HCT116 (cell line): ENCODE measurements at regions not wholly inside any gene's neighbourhood (a gene's known extent, or its start where the extent isn't known, plus 50 kb on each side); places are given as distances from the start of the nearest gene placed in this dataset.

Source experiments
- ATAC-seq: fragments of 200-7000 bp; cut with Tn5 transposase; 2 replicates; pipeline ENCODE4 v1.9.1; 2020; ENCODE audit warnings: mild to moderate bottlenecking, moderate library complexity
- BruUV-seq: library from RNA; stranded (reverse); fragments of 400-500 nt; replicated peaks from 2 replicates; lab custom pipeline; 2021; lab: Mats Ljungman, UMichigan
- CTCF ChIA-PET: fragments of 300-600 bp; sonication (Branson Sonifier 250); formaldehyde crosslinking; loops from one replicate; lab custom pipeline; 2021; ENCODE audit warnings: antibody characterized with exemption; lab: Charles Lee
- POLR2A ChIA-PET: fragments of 300-600, 350-600 bp; sonication (Branson Sonifier 250); formaldehyde crosslinking; loops from one replicate; lab custom pipeline; 2021; ENCODE audit warnings: antibody characterized with exemption; lab: Charles Lee
- RAD21 ChIA-PET, 2 experiments: fragments of 300-600 bp; sonication (Branson Sonifier 250); formaldehyde crosslinking; loops; one replicate each; lab custom pipeline; 2023; ENCODE audit warnings: low total read pairs in 2 of 2; ENCODE audit not compliant: uncharacterized antibody in 2 of 2, unreplicated experiment in 2 of 2, low non-redundant PET in 1 of 2; lab: Charles Lee
- DNase-seq: peaks from one replicate; pipeline ENCODE4 v3.0.0-alpha.2; 2010; ENCODE audit warnings: low read depth, low spot score
- H2AFZ ChIP-seq: fragments of 200-600 bp; shearing (Covaris generic), sonication (generic); 2 replicates; pipeline ENCODE4 v1.6.1; 2017; ENCODE audit warnings: low read depth, mixed run types, mixed read lengths, antibody characterized with exemption, low read length; ENCODE audit not compliant: poor library complexity, severe bottlenecking
- H3K27ac ChIP-seq: 2 replicates; pipeline ENCODE4 v1.5.1; 2012; ENCODE audit warnings: low read depth, low read length
- H3K27me3 ChIP-seq: fragments of 200-600 bp; sonication (generic); 2 replicates; pipeline ENCODE4 v1.6.1; 2016; ENCODE audit warnings: mixed run types, low read length, mixed read lengths; ENCODE audit not compliant: insufficient read depth
- H3K36me3 ChIP-seq, 2 experiments: fragments of 200-500 bp in 1 of 2; fragments of 200-600 bp in 1 of 2; sonication (Bioruptor generic) in 1 of 2; sonication (generic) in 1 of 2; 2 replicates each; pipeline versions ENCODE4 v1.5.1 to v1.6.1; 2014 to 2016; ENCODE audit warnings: low read length in 2 of 2, inconsistent platforms in 1 of 2, mixed read lengths in 1 of 2, mixed run types in 1 of 2; ENCODE audit not compliant: insufficient read depth in 2 of 2, control insufficient read depth in 1 of 2
- H3K4me1 ChIP-seq, 2 experiments: fragments of 200-600 bp in 1 of 2; sonication (generic) in 1 of 2; 2 replicates each; pipeline versions ENCODE4 v1.5.1 to v1.6.1; 2012 to 2017; ENCODE audit warnings: low read length in 2 of 2, inconsistent platforms in 1 of 2, mild to moderate bottlenecking in 1 of 2, mixed read lengths in 1 of 2, mixed run types in 1 of 2, moderate library complexity in 1 of 2; ENCODE audit not compliant: insufficient read depth in 2 of 2, control insufficient read depth in 1 of 2
- H3K4me2 ChIP-seq: fragments of 200-600 bp; sonication (generic); 2 replicates; pipeline ENCODE4 v1.6.1; 2017; ENCODE audit warnings: mixed run types, low read length, mixed read lengths
- H3K4me3 ChIP-seq, 2 experiments: fragments of 200-600 bp in 1 of 2; sonication (generic) in 1 of 2; replicated peaks in 1 of 2; 2 replicates each; pipeline ENCODE4 v1.5.1; 2011 to 2016; ENCODE audit warnings: low read length in 2 of 2, control low read depth in 1 of 2, low read depth in 1 of 2, mild to moderate bottlenecking in 1 of 2, mixed read lengths in 1 of 2, mixed run types in 1 of 2
- H3K79me2 ChIP-seq: fragments of 200-600 bp; sonication (generic); 2 replicates; pipeline ENCODE4 v1.6.1; 2017; ENCODE audit warnings: mild to moderate bottlenecking, mixed run types, low read length, moderate library complexity, mixed read lengths; ENCODE audit not compliant: insufficient read depth
- H3K9ac ChIP-seq: fragments of 200-600 bp; sonication (generic); 2 replicates; pipeline ENCODE4 v1.6.1; 2016; ENCODE audit warnings: low read length, mixed read lengths
- H3K9me2 ChIP-seq: fragments of 200-600 bp; sonication (generic), shearing (Covaris generic); 2 replicates; pipeline ENCODE4 v1.6.1; 2017; ENCODE audit warnings: mixed run types, mild to moderate bottlenecking, moderate library complexity; ENCODE audit not compliant: insufficient read depth
- H3K9me3 ChIP-seq, 2 experiments: fragments of 200-500 bp in 1 of 2; fragments of 200-600 bp in 1 of 2; sonication (Bioruptor generic) in 1 of 2; sonication (generic) in 1 of 2; 2 replicates each; pipeline ENCODE4 v1.6.1; 2014 to 2017; ENCODE audit warnings: low read length in 2 of 2, mixed read lengths in 2 of 2, inconsistent platforms in 1 of 2, low read depth in 1 of 2, mild to moderate bottlenecking in 1 of 2, mixed run types in 1 of 2, moderate library complexity in 1 of 2; ENCODE audit not compliant: control insufficient read depth in 1 of 2, insufficient read depth in 1 of 2
- H4K20me1 ChIP-seq: fragments of 200-600 bp; sonication (generic), shearing (Covaris generic); 2 replicates; pipeline ENCODE4 v1.6.1; 2017; ENCODE audit warnings: mixed run types, mild to moderate bottlenecking, moderate library complexity; ENCODE audit not compliant: insufficient read depth
- ATF3 ChIP-seq: IDR thresholded peaks from 2 replicates; pipeline ENCODE4 v1.6.1; 2012
- CTCF ChIP-seq, 3 experiments: fragments of 200-600 bp in 1 of 3; sonication (generic) in 1 of 3; IDR thresholded peaks in 2 of 3; conservative IDR thresholded peaks in 1 of 3; 2 replicates each; pipeline ENCODE4 v1.5.1; 2012 to 2017; ENCODE audit warnings: low read depth in 2 of 3, low read length in 2 of 3, antibody characterized with exemption in 1 of 3, borderline replicate concordance in 1 of 3, control low read depth in 1 of 3, mild to moderate bottlenecking in 1 of 3, mixed read lengths in 1 of 3, mixed run types in 1 of 3, moderate library complexity in 1 of 3; ENCODE audit not compliant: insufficient read depth in 1 of 3
- EGR1 ChIP-seq: IDR thresholded peaks from 2 replicates; pipeline ENCODE4 v1.6.1; 2012; ENCODE audit warnings: low read depth
- ELF1 ChIP-seq: IDR thresholded peaks from 2 replicates; pipeline ENCODE4 v1.6.1; 2012; ENCODE audit warnings: low read depth, borderline replicate concordance
- EZH2phosphoT487 ChIP-seq: fragments of 200-600 bp; IDR thresholded peaks from 2 replicates; pipeline ENCODE4 v1.6.1; 2018; ENCODE audit warnings: antibody characterized with exemption, borderline replicate concordance
- JUND ChIP-seq: IDR thresholded peaks from 2 replicates; pipeline ENCODE4 v1.6.1; 2012
- MAX ChIP-seq: IDR thresholded peaks from 2 replicates; pipeline ENCODE4 v1.6.1; 2012
- POLR2A ChIP-seq: IDR thresholded peaks from 2 replicates; pipeline ENCODE4 v1.7.0; 2011; ENCODE audit warnings: borderline replicate concordance; ENCODE audit not compliant: insufficient read depth, insufficient read length; ENCODE audit errors: extremely low read depth
- RAD21 ChIP-seq: IDR thresholded peaks from 2 replicates; pipeline ENCODE4 v1.6.1; 2012; ENCODE audit warnings: low read depth, mild to moderate bottlenecking
- REST ChIP-seq: IDR thresholded peaks from 2 replicates; pipeline ENCODE4 v1.6.1; 2012; ENCODE audit warnings: low read depth
- SIN3A ChIP-seq: IDR thresholded peaks from 2 replicates; pipeline ENCODE4 v1.6.1; 2012; ENCODE audit warnings: low read depth
- SP1 ChIP-seq: IDR thresholded peaks from 2 replicates; pipeline ENCODE4 v1.6.1; 2012; ENCODE audit warnings: low read depth
- SRF ChIP-seq: IDR thresholded peaks from 2 replicates; pipeline ENCODE4 v1.6.1; 2012; ENCODE audit warnings: low read depth
- TCF7L2 ChIP-seq: IDR thresholded peaks from 2 replicates; pipeline ENCODE4 v1.7.0; 2011; ENCODE audit warnings: borderline replicate concordance, inconsistent platforms; ENCODE audit not compliant: insufficient read depth, insufficient read length; ENCODE audit errors: extremely low read depth
- YY1 ChIP-seq: IDR thresholded peaks from 2 replicates; pipeline ENCODE4 v1.6.1; 2011; ENCODE audit warnings: low read length, low read depth, moderate library complexity, mild to moderate bottlenecking; ENCODE audit not compliant: insufficient replicate concordance; ENCODE audit errors: extremely low read depth
- ZBTB33 ChIP-seq: IDR thresholded peaks from 2 replicates; pipeline ENCODE4 v1.6.1; 2011; ENCODE audit warnings: mild to moderate bottlenecking, low read length, moderate library complexity; ENCODE audit not compliant: insufficient replicate concordance; ENCODE audit errors: extremely low read depth
- ZFX ChIP-seq: fragments of 450-650 bp; IDR thresholded peaks from 2 replicates; pipeline ENCODE4 v1.6.1; 2017
- ZNF274 ChIP-seq: fragments of 200-500 bp; sonication (Bioruptor generic); IDR thresholded peaks from 2 replicates; pipeline ENCODE4 v1.6.1; 2014; ENCODE audit warnings: mild to moderate bottlenecking, low read depth, low read length, inconsistent platforms
- intact Hi-C: fragments of 100-400 bp; cut with micrococcal nuclease; formaldehyde crosslinking; loops from 2 replicates; pipeline ENCODE4 v1.10.0; 2022

- intact Hi-C loops, result no loop called here
Measured at GRCh38 chr3:14019459-14019858, 105.2 kb downstream of the CHCHD4 start.

More at GRCh38 chr3:14019459-14019858, 105.2 kb downstream of the CHCHD4 start:
- no peaks in the 10 kb centered on the region for H3K36me3 ChIP-seq
- no peaks in the 10 kb centered on the region for H4K20me1 ChIP-seq
- no TSS peak for BruUV-seq
- CTCF ChIA-PET, result no interaction called here
- H3K27ac ChIP-seq, result no peak overlapping the region
- H3K9me2 ChIP-seq, result no peaks in the 10 kb centered on the region
- RAD21 ChIA-PET, result no interaction called here
- H3K9ac ChIP-seq, result no peak overlapping the region
- DNase-seq (no peak), ATAC-seq (no peak)
- H3K4me2 ChIP-seq, result no peak overlapping the region
- TF ChIP-seq SRF (no peak), RAD21 (no peak), POLR2A (no peak), TCF7L2 (no peak), ZNF274 (no peak), SP1 (no peak), EZH2phosphoT487 (no peak), YY1 (no peak), EGR1 (no peak), ELF1 (no peak), CTCF (IDR thresholded peaks at IDR 0.05 in 2 of 3, conservative IDR thresholded peaks at IDR 0.05 in 1 of 3; ENCODE audit: borderline replicate concordance in 1 of 3, insufficient read depth in 1 of 3, low read depth in 2 of 3, low read length in 2 of 3) (no peak), ZFX (no peak), JUND (no peak), SIN3A (no peak), ZBTB33 (no peak), ATF3 (no peak), MAX (no peak), REST (no peak)
- peaks cover 5 to 12% of the 10 kb centered on the region in 2 experiments; a peak in 3 of 4 replicates for H3K4me1 ChIP-seq
- H3K9me3 ChIP-seq, result no peaks in the 10 kb centered on the region
- no peak overlapping the region for H2AFZ ChIP-seq
- POLR2A ChIA-PET, result no interaction called here
- no peak overlapping the region for H3K4me3 ChIP-seq
- H3K27me3 ChIP-seq, result no peaks in the 10 kb centered on the region
- H3K79me2 ChIP-seq, result no peaks in the 10 kb centered on the region
